Rectal smooth muscle tissue (tissue), 1 donor: ENCODE measurements at regions not wholly inside any gene's neighbourhood (a gene's known extent, or its start where the extent isn't known, plus 50 kb on each side); places are given as distances from the start of the nearest gene placed in this dataset.

ENCODE experiments used
- H3K27ac ChIP-seq: one replicate; pipeline ENCODE4 v1.7.0; 2013; ENCODE audit warnings: low read depth, low read length, inconsistent platforms
- H3K27me3 ChIP-seq: one replicate; pipeline ENCODE4 v1.7.0; 2013; ENCODE audit warnings: low read length; ENCODE audit not compliant: control insufficient read depth, insufficient read depth
- H3K36me3 ChIP-seq: one replicate; pipeline ENCODE4 v1.7.0; 2013; ENCODE audit warnings: low read length; ENCODE audit not compliant: control insufficient read depth, insufficient read depth
- H3K4me1 ChIP-seq: one replicate; pipeline ENCODE4 v1.7.0; 2013; ENCODE audit warnings: low read length; ENCODE audit not compliant: control insufficient read depth, insufficient read depth
- H3K4me3 ChIP-seq: one replicate; pipeline ENCODE4 v1.7.0; 2013; ENCODE audit warnings: low read length
- H3K9ac ChIP-seq: one replicate; pipeline ENCODE4 v1.7.0; 2013; ENCODE audit warnings: low read length

DNA sequence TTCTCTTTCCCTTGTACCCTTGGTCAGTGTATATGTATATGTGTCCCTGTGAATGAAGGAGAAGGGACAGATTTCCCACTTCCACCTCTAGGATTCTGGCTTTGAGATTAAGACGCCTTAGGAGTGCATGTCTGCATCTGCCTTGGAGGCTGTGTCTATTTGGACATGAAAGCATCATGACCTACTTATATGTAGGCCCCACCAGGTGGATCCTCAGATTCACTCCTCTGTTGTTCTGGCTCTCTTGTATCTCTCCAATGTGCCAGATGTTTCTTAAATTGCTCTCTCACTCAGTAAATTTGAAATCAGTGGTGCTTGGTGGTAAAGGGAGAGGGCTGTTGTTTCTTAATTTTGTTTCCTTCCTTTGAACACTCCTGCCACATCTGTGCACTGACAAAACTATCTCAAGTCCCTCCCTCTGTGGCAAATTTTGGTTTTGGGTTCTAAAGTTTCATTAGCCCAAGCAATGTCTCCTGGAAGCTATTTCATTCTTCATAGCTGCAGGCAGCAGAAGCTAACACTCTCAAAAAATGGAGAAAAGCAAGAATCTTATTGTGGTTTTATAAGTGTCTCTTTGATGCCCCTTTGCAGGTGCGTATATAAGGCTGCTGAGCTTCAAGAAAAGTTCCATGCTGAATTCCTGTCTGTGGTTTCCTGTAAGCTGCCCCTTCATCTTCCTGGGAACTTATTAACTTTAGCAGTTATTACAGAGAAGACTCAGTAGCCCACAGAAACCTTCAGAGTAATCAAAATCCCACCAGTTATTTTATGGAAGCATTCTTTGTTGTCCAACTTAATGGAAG is 179.7 kb upstream of the SETBP1 start:
- H3K36me3 ChIP-seq = no peaks in the 10 kb centered on the region
- H3K9ac ChIP-seq = no peak overlapping the region
- no peaks in the 10 kb centered on the region for H3K27me3 ChIP-seq
- no peak overlapping the region for H3K4me3 ChIP-seq
- H3K27ac ChIP-seq = no peak overlapping the region
- H3K4me1 ChIP-seq = peaks cover 28% of the 10 kb centered on the region

DNA sequence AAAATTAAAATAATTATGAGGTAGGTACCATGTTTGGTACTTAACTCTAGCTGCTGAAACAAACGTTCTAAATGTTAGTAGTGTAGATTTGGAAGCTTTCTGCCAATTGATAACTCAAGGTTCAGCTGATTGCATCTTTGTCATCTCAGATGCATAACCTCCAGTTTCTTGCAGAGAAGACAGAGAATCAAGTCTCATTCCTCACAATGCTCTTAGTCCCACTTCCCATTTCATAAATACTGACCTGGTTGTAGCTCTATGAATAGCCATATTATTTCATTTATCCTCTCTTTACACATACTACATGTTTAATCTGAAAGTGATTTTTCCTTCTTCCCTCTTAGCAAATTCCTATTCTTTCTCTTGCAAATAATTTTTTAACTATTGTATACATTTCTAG is 178.5 kb upstream of the SETBP1 start:
- peaks cover 27% of the 10 kb centered on the region for H3K4me1 ChIP-seq
- no peaks in the 10 kb centered on the region for H3K36me3 ChIP-seq
- no peak overlapping the region for H3K4me3 ChIP-seq
- no peaks in the 10 kb centered on the region for H3K27me3 ChIP-seq
- no peak overlapping the region for H3K27ac ChIP-seq
- H3K9ac ChIP-seq = no peak overlapping the region

DNA sequence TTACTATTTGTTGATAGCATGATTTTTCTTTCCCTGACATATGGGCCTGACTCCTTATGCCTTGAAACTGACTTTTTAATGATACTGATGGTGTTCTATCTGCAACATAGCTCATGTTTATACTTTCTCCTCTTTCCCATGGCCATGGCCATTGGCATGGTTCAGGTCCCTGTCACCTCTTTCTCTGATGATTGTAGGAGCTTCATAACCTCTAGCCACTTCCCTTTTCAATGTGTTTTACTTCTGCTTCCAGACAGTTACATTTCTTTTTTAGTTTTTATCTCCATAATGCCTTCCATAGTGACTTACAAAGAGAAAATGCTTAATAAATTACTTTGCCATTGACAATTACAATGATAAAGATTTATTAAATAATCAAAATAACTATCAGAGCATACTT is 177.9 kb upstream of the SETBP1 start:
- H3K4me3 ChIP-seq = no peak overlapping the region
- no peak overlapping the region for H3K27ac ChIP-seq
- H3K27me3 ChIP-seq = no peaks in the 10 kb centered on the region
- no peak overlapping the region for H3K9ac ChIP-seq
- no peaks in the 10 kb centered on the region for H3K36me3 ChIP-seq
- H3K4me1 ChIP-seq = peaks cover 23% of the 10 kb centered on the region

DNA sequence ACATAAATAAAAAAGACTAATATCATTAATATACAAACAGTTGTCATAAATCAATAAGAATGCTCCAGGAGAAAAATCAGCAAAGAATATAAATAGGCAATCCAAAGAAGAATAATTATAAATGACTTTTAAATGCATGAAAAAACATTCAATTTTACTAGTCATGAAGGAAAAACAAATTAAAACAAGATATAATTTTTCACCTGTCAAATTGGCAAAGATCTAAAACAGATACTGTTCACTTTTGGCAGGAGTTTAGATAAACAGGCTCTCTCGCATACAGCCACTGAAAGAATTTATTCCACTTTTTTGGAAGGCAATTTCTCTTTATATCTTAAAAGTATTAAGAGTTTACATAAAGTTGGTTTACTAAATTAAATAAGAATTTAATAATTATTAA is 176.8 kb upstream of the SETBP1 start:
- H3K9ac ChIP-seq = no peak overlapping the region
- H3K36me3 ChIP-seq = no peaks in the 10 kb centered on the region
- H3K4me3 ChIP-seq = no peak overlapping the region
- no peak overlapping the region for H3K27ac ChIP-seq
- peaks cover 18% of the 10 kb centered on the region for H3K4me1 ChIP-seq
- no peaks in the 10 kb centered on the region for H3K27me3 ChIP-seq

DNA sequence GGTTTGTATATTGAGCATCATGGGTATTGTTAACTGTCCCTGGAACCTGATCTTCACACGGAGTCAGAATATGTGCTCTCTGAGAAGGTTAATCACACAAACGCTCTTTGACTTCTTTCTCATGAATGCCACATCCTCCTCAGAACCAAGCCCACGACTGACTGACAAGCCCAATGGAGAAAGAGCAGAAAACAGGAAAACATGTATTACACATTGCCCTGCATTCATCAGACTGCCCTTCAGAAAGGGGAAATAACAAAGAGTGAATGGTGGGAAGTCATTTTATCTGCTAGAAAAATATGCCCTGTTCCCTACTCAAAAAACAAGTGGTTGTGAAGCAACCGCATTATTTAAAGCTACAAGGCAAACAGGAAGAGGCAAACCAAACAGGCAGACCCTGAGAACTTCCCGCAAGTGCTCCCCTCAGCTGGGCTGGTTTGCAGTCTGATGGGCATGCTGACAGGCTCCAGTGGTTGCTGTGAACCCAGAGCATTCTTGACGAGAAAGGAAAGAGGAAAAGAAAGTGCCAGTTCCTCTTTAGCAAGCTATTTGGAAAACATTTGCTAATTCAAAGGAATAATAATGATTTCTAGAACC is 172.9 kb upstream of the SETBP1 start:
- Histone ChIP-seq H3K27me3 (no peaks in the 10 kb centered on the region), H3K36me3 (no peaks in the 10 kb centered on the region), H3K9ac (no peak overlapping the region), H3K4me3 (no peak overlapping the region), H3K4me1 (peaks cover 2% of the 10 kb centered on the region), H3K27ac (no peak overlapping the region)

DNA sequence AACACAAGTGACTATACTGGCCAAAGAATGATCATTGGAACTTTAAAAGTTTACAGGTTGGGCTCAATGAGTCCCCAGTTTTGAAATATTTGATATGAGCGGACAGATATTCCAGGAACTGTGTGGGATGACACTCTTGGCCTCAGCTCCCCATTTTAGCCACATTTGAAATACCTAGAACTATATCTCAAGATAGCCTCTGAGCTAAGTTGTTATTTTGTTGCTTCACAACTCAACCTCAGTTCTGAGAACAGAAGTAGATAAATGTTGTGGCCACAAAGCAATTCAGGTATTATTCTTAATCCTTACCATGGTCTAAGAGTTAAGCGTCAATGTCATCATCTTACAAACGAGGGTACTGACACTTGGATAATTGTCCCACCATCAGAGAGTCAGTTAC is 172.2 kb upstream of the SETBP1 start:
- Histone ChIP-seq H3K36me3 (no peaks in the 10 kb centered on the region), H3K27me3 (no peaks in the 10 kb centered on the region), H3K4me1 (no peaks in the 10 kb centered on the region), H3K27ac (no peak overlapping the region), H3K9ac (no peak overlapping the region), H3K4me3 (no peak overlapping the region)

DNA sequence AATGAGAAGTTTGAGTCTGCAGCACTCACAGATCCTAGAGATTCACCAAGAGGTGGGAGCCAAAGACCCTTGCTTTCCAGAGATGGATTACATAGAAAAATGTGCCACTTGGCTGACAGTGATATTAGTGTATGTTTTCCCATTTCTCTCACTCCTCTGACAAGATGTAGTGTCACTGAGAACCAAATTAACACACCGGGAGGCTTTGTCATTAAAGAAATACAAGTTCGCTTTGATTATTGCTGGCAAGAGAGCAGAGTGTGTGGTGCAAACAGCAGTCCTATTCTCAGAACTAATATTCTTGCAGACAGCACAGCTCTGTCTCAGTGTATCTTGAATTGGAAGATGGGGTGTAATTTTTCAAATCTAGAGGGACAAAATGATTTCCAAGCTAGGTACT is 171.6 kb upstream of the SETBP1 start:
- H3K27me3 ChIP-seq = no peaks in the 10 kb centered on the region
- H3K9ac ChIP-seq = no peak overlapping the region
- H3K36me3 ChIP-seq = no peaks in the 10 kb centered on the region
- no peak overlapping the region for H3K4me3 ChIP-seq
- H3K4me1 ChIP-seq = no peaks in the 10 kb centered on the region
- H3K27ac ChIP-seq = no peak overlapping the region

DNA sequence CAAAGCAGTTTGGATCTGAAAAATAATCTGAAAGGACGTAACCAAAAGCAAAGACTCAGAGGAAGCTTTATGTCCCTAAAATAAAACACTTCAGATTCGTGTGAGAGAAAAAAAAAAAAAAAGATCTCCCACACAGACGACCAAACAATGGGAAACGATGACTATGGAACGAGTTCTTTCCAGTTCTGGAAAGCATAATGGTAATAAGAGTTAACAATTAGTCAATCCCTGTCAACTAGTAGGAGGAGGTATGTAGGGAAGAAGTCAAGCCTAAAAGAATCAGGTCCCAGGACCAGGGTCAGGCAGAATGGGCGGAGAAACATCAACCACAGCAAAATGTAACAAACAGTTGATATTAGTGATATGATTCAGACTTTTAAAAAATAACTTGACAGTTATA is 170.3 kb upstream of the SETBP1 start:
- Histone ChIP-seq H3K27me3 (no peaks in the 10 kb centered on the region), H3K4me3 (no peak overlapping the region), H3K4me1 (no peaks in the 10 kb centered on the region), H3K9ac (no peak overlapping the region), H3K36me3 (no peaks in the 10 kb centered on the region), H3K27ac (no peak overlapping the region)

DNA sequence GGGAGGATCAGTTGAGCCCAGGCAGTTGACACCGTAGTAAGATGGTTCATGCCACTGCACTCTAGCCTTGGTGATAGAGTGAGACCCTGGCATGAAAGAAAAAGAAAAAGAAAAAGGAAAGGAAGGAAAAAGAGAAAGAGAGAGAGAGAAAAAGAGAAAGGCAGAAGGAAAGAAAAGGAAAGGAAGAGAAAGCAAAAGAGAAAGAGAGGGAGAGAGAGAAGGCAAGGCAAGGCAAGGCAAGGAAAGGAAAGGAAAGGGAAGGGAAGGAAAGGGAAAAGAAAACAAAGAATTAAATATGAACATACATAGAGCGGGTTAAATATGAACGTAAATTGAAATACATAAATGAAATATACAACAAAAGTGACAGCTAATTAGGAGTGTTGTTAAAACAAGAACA is 167.5 kb upstream of the SETBP1 start:
- H3K27me3 ChIP-seq = no peaks in the 10 kb centered on the region
- H3K4me1 ChIP-seq = peaks cover 2% of the 10 kb centered on the region
- H3K4me3 ChIP-seq = no peak overlapping the region
- no peak overlapping the region for H3K9ac ChIP-seq
- no peaks in the 10 kb centered on the region for H3K36me3 ChIP-seq
- H3K27ac ChIP-seq = no peak overlapping the region

DNA sequence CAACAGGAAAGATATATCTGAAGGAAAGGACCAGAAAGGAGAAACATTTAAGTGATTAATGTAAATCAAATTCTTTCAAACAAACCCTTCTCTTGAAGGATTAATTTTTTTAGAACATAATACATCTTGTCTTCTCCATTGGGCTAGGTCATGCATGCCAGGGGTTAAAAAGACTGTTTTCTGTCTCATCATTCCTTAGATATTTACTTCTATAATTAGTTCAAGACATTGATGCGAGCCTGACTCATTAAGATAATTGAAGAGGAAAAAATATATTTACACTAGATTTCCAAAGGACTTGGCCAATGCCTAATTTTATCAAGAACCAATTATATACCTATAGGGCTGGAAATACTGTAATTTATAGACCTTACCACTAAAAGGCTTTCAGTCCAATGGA is 166.6 kb upstream of the SETBP1 start:
- Histone ChIP-seq H3K4me1 (peaks cover 5% of the 10 kb centered on the region), H3K9ac (no peak overlapping the region), H3K36me3 (no peaks in the 10 kb centered on the region), H3K27me3 (no peaks in the 10 kb centered on the region), H3K27ac (no peak overlapping the region), H3K4me3 (no peak overlapping the region)

DNA sequence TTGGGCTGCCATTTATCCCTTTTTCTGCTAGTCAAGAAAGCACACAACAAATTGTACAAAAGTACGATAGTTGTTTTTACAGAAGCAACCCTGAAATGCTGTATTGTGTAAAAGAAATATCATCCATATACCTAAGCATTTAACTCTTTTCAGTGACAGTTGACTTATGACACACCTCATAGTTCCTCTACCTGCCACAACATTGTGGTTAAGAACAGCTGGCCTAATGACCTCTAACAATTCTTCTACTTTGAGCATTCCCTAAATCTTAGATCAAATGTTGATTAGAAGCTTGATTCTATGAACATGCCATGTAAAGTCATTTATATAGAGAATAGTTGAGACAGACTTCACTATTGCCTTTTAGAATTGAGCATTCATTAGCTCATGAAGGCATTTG is 165.9 kb upstream of the SETBP1 start:
- Histone ChIP-seq H3K9ac (no peak overlapping the region), H3K4me1 (peaks cover 5% of the 10 kb centered on the region), H3K27ac (no peak overlapping the region), H3K27me3 (no peaks in the 10 kb centered on the region), H3K4me3 (no peak overlapping the region), H3K36me3 (no peaks in the 10 kb centered on the region)

DNA sequence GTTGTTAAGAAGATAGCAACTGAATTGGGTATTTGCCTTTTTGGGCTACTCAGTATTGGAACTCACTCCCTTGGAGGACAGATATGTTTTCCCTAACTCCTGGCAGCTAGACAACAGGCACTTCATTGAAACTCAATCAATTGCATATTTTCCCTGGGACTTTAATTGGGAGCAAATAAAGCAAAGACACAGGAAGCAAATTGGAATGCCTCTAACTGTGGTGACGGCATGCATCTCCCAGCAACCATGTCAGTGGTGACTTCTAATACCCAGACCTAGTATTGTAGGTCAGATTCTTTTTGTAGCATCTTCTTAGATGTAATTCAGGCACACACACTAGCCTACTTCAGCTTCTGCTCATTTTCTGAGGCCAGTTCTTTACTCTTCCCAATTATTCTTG is 164.2 kb upstream of the SETBP1 start:
- H3K4me1 ChIP-seq = peaks cover 5% of the 10 kb centered on the region
- H3K27ac ChIP-seq = no peak overlapping the region
- H3K9ac ChIP-seq = no peak overlapping the region
- no peaks in the 10 kb centered on the region for H3K27me3 ChIP-seq
- no peaks in the 10 kb centered on the region for H3K36me3 ChIP-seq
- no peak overlapping the region for H3K4me3 ChIP-seq

DNA sequence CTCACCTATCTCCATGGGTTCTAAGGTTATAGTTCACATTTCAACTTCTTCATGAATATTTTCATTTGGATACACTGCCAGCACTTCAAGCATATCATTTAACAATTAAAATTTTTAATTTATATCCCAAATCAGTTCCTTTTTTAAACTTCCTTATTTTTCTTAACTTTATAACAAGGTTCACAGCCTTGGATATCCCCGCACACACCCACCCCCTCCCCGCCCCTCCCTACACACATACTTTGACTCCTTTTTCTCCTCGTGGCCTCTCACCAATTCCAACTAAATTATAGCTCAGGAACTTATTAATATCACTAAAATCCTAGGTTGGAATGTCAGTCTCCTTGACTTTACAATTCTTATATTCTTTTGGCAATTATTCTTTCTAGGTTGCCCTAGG is 163.6 kb upstream of the SETBP1 start:
- no peak overlapping the region for H3K9ac ChIP-seq
- H3K4me3 ChIP-seq = no peak overlapping the region
- H3K4me1 ChIP-seq = peaks cover 5% of the 10 kb centered on the region
- no peaks in the 10 kb centered on the region for H3K36me3 ChIP-seq
- H3K27ac ChIP-seq = no peak overlapping the region
- H3K27me3 ChIP-seq = no peaks in the 10 kb centered on the region
